Peyer's patch (tissue), 4 donors: ENCODE measurements at regions not wholly inside any gene's neighbourhood (a gene's known extent, or its start where the extent isn't known, plus 50 kb on each side); places are given as distances from the start of the nearest gene placed in this dataset.

Experiments used
- CTCF ChIP-seq, 6 experiments: fragments of 450-650 bp in 4 of 6; fragments of 200-600 bp in 2 of 6; sonication (generic) in 1 of 6; IDR thresholded peaks; one replicate each; pipeline ENCODE4 v1.5.1; 2017 to 2019; ENCODE audit warnings: antibody characterized with exemption in 6 of 6, mild to moderate bottlenecking in 3 of 6, moderate library complexity in 1 of 6
- POLR2A ChIP-seq, 2 donors: fragments of 450-650 bp; IDR thresholded peaks; one replicate each; pipeline ENCODE4 v1.5.1; 2017; ENCODE audit warnings: antibody characterized with exemption in 2 of 2, mild to moderate bottlenecking in 2 of 2, moderate library complexity in 2 of 2

GRCh38 chr9:134263596-134263995 lies 62.7 kb upstream of the RXRA start:
- TF ChIP-seq CTCF (IDR thresholded peaks at IDR 0.05) (no peak), POLR2A (IDR thresholded peaks at IDR 0.05) (no peak)
